GM21528 (cell line): ENCODE measurements at regions not wholly inside any gene's neighbourhood (a gene's known extent, or its start where the extent isn't known, plus 50 kb on each side); places are given as distances from the start of the nearest gene placed in this dataset.
"Not testable (repeated sequence)": the region's sequence is repeated elsewhere in the genome, so short reads cannot be mapped to it uniquely, and the experiment has no call there.

ENCODE experiments used
- ATAC-seq: cut with Tn5 transposase; IDR thresholded peaks from one replicate; pipeline ENCODE4 v1.9.1; 2021; ENCODE audit warnings: mild to moderate bottlenecking, moderate library complexity; ENCODE audit not compliant: unreplicated experiment, low FRiP score

DNA sequence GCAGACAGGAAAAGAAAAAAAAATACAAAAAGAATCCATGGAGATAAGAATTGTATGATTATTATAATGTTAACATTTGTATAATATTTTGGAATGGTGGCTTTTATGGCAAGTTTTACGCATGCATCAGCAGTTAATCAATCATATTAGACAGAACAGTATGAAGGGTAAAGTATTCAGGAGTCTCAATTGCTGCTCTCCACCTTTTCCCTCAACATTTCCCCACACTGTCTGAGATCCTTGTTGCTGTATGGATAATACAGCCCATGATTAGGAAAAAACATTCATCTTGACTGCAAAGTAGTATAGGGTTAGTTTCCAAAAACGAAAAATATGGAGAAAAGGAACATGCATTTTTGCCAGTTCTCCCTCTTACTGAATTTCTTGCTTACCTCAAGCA lies 755.3 kb upstream of the ARPP21 start:
- ATAC-seq = no peak

DNA sequence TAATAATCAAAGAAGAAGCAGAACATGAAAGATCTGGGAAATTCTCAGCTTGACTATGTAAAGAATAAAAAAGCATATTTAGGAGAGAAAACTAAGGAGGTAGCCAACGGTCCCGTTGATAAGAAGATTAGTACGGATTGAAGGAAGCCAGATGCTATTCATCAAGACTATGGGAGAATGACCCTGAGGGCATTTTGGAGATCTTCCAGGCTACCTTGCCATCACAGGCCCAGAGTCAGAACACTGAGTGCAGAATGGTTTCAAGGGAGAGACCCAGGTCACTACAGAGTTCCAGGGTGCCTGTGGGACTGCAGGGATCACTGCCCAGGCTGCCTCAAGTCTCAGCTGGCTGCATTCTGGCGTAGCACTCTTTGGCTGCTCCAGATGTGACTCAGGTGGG lies 752.9 kb upstream of the ARPP21 start:
- no peak for ATAC-seq

DNA sequence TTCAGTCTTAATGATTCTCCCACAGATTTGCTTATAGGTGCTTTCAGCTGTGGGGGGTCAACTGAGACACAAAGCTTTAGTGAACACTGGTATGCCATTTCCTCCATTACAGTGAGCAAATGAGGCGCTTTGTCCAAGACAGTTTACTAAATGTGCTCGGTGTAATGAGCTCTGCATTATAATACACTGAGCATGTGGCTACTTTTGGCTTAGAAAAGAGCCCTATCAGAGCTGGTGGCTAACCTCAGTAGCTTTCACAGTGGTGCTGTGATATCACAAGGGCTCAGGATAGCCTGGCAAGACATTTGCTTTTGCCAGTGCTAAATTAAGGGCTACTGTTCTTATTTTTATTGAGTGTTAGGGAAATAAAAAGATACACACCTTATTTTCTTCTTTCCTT lies 749.7 kb upstream of the ARPP21 start:
- ATAC-seq = no peak

DNA sequence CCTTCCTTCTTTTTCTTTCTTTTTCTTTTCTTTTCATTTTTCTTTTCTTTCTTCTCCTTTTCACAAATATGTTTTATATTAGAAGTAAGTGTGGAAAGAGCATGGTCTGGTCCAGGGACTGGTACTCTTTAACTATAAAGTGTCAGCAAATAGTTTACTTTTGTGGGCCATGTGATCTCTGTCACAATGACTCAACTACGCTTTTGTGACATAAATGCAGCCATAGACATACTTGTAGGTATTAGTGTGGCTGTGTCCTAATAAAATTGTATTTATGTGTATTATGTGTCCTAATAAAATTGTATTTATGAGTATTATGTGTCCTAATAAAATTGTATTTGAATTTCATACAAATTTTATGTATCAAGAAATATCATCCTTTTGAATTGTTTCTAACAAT lies 749.1 kb upstream of the ARPP21 start:
- no peak for ATAC-seq

DNA sequence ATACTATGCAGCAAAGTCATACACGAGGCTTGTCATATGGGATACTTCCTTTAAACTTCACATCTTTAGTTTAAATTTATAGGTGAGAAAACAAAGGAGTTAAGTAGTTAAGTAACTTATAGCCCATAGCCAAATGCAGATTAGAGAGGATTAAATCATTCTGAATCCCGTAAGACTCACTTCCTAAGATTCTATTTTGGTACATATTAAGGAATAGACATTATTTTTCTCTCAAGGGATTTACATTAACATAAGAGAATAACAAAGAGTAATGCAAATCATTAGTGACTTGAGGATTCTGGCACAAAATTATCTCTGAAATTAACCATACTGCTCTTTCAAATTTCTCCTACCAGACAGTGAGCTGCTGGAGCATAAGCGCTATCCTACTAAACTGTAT lies 747.4 kb upstream of the ARPP21 start:
- no peak for ATAC-seq

DNA sequence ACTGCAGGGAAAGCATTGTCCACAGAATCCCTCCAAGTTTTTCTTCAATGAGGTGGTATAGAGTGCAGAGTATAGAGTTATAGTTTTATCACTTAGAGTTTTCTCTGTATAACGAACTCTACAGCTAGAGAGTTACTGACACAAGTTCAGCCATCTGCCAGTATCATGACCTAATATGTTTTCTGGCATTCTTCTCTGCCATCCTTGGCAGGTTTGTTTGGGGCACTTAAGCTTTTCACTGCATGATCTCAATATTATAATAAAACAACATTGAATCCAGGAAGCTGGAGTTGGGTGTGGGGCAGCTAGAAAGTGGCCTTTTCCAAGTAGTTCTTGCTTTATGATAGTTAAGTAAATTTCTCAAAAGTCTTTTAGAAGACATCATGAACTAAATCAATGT lies 743.5 kb upstream of the ARPP21 start:
- ATAC-seq = no peak

DNA sequence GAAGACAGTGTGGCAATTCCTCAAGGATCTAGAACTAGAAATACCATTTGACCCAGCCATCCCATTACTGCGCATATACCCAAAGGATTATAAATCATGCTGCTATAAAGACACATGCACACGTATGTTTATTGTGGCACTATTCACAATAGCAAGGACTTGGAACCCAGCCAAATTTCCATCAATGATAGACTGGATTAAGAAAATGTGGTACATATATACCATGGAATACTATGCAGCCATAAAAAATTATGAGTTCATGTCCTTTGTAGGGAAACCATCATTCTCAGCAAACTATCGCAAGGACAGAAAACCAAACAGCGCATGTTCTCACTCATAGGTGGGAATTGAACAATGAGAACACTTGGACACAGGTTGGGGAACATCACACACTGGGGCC lies 729.6 kb upstream of the ARPP21 start:
- ATAC-seq = not testable (repeated sequence)

DNA sequence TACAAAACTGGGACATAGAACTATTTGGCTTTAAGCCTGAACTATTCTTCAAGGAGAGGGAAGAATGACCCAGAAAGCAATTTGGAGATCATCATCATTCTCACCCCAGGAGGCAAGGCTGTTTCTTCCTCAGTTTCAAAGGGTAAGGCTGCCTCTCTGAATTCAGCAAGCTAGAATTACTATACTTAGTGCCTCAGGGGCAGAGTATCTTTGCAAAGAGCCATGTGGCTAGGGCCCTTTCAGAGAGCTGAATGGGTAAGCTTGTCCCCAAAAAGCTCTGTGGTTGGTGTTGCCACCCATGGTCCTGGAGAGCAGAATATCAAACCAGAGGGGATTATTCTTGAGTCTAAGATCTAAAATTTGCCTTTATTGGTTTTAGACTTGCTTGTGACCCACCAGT lies 720.3 kb upstream of the ARPP21 start:
- no peak for ATAC-seq

DNA sequence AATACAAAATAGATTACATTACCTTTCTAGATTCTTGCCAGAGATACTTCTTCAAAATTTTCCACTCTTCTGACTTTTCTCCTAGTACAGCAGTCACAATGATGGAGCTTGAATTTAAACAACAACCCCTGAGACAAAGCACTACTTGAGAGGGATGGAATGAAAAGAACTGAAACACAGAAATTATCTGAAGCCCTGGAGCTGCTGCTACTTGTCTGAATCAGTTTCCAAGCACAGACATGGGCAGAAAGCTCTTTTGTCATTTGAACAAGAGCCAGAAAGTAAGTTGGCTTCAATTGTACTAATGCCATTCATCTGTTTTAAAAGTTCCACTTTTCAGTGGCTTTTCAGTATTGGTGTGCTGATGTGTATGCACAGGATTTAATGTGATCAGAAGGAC lies 718.5 kb upstream of the ARPP21 start:
- no peak for ATAC-seq

DNA sequence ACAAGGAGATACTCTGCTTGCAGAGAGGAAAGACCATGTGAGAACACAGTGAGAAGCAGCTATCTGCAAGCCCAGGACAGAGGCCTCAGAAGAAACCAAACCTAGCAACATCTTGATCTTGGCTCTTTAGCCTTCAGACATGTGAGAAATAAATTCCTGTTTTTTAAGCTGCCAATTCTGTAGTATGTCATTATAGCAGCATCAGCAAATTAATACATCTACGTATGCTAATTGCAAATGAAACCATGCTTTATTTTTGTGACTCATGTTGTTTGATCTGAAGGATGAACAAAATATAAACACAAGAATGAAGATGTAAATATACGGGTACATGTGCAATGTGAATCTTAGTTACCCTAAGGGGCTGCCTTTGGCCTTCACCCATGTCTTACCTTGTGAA lies 714.4 kb upstream of the ARPP21 start:
- no peak for ATAC-seq

DNA sequence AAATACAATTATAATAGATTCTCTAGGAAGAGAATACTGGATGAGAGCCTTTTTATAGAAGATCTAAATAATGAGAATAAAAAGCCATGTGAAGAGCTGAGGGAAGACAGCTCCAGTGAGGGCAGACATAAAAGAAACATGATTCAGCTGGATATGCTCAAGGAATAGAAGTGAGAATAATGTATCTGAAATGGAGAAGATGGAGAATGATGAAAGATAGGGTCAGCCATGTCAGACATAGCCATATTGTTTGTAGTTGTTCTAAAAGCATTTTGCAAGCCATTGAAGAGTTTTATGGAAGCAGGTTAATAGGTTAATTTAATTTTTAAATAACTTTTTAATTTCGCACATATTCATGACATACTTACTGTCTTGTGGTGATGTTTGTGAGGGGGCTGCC lies 713.5 kb upstream of the ARPP21 start:
- ATAC-seq = no peak

DNA sequence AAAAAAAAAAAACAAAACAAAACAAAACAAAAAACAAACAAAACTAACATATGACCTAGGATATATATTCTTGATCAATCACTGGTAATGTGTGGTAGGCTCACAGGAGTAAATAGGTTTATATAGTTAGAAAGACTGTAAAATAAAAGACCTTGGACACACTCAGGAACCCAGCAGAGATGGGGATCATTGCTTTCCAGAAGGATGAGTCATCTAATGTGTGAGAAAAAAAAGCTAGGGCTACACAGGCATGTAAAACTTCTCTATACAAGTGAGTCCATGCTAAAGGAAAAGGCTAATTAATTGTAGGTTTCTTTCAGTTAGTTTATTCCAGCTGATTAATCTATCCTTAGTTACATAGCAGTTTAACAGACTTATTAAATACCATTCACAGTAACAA lies 710.3 kb upstream of the ARPP21 start:
- no peak for ATAC-seq

DNA sequence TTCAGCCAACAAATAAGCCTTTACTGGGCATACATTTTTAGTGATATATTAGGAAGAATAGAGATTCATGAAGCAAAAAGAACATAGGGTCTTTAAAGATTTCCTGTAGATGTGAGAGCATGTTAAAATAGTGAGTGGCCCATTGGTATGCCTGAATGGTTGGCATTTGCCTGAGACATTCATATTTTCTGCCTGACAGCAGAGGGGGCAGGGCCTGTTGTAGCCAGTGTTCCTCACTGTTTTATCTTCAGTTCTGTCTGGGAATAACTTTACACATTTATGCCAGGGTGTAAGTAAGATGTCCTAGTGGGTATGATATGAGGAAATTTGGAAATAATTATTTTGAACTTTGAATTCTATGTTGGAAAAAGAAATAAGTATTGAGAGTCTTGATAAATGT lies 704.7 kb upstream of the ARPP21 start:
- no peak for ATAC-seq

DNA sequence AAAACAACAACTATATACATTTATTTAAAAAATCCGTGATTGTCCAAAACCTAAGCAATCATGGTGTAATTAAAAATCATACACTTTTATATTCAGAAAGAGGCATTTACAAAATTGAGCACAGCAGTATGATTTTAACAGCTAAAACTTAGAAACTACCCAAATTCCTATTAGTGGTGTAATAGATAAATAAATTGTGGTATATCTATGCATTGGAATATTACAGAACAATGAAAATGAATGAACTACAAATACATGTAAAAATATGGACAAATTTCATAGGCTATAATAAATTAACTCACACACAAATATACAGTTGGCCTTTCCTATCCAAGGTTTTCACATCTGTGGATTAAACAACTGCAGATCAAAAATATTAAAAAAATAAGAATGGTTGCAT lies 700.5 kb upstream of the ARPP21 start:
- ATAC-seq = no peak

DNA sequence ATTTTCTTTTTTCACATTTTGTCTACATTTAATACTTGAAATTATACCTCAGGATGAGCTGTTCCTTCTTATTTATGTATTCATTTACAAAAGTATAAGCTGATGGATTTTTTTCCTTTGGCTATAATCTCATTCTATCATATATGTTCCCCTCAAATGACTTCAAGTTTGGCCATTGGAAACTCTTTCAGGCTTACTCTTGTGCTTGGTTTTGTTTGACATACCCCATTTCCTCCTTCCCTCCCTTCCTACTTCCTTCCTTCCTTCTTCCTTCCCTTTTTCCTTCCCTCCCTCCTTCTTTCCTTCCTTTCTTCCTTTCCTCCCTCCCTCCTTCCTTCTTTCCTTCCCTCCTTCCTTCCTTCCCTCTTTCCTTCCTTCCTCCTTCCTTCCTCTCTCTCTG lies 697.1 kb upstream of the ARPP21 start:
- ATAC-seq = no peak

DNA sequence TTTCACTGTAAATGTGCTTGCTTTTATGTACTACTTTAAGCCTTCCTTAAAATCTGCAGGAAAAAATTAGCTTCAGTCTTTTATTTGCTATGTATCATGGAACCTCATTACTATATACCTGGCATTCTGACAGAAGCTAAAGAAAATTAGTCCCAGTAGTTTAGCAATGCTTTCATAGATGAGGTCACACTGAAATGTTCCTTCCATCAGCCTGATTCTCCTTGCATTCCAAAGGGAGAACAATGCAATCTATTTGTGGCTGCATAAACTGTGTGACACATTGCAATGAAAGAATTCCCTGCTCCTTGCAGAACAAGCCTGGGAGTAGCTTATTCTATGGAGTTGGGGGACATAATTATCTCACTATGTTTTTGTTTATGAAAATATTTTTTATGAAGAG lies 691.5 kb upstream of the ARPP21 start:
- ATAC-seq = no peak

DNA sequence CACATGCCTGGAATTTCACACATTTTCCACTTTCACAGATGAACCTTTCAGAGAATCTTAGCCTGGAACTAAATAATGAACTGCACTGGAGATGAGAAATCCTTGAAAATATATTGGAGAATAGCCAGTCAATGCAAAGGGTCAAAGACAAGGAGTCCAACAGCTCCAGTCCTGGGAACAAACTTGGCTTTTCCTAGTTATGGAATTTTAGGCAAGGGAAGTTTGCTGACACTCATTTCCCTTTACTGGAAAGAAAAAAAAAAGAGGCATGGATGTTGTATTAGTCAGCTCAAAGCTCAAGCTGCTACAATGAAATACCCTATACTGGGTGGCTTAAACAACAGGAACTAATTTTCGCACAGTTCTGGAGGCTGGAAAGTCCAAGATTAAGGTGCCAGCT lies 690.8 kb upstream of the ARPP21 start:
- no peak for ATAC-seq

DNA sequence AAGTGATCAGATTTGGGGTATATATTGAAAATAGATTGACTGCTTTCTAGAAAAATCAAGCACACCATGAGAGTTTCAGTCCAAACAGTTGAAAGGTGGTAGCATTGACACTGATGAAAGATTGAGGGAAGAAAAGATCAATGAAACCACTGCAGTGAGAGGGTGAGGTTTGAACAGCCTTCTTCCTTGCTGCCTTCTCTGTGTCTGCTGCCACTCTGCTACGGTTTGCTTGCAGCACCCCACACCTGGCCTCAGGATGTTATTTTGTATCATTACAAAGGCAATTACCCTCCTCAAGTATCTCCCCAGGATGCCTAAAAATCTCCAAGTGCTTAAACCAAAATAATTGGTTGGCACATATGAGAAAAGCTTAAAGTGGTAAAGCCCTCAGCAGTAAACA lies 683.6 kb upstream of the ARPP21 start:
- no peak for ATAC-seq

DNA sequence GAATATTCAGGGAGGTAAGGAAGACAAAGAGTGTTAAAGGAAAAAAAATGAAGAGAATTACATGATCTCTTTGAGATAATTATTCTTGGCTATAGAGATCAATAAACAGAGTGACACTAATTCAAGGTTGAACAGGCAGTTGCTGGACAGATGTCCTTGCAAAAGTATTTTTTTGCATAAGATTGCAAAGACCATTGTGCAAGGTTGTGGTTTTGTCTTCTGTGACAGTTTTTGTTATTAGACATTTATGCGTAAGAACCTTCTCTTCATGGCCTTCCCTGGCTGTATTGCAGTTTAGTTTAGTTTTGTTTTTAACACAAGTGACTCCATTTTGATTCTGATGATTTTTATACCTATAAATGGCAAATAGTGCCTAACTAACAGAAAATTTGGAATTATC lies 682.8 kb upstream of the ARPP21 start:
- ATAC-seq = no peak

DNA sequence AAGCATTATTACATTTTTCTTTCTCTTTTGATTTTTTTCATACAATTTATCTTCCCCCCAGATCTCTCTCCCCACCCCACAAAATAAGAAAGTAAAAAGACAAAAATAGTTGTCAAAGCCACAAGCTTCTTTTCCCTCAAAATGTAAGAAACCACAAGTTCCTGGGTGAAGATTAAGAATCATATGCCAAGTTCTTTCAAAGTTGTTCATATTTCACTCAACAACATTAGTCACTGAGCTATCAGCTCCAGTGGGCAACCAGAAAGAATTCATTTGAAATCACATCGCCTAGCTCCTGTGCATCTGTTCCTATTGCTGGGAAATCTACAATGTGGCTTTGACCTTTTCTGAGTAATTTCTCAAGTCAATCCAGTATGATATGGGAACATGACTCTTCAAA lies 681.6 kb upstream of the ARPP21 start:
- ATAC-seq = no peak

DNA sequence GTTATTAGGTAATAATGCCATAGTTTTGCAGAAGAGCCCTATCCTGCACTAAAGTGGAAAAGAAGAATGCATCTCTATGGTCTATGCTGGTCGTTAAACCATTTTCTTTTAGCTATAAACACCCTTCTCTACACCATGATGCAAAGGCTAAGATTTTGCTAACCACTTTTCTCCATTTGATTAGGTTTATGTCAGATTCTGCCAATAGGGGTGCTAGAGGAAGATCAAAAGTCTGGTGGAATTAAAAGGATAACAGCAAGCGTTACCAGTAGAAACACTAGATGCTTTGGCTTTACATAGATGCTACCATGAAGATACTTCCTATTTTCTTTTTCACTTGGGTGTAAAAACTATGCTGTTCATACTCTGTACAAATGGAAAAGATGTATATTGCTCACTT lies 669.8 kb upstream of the ARPP21 start:
- no peak for ATAC-seq

DNA sequence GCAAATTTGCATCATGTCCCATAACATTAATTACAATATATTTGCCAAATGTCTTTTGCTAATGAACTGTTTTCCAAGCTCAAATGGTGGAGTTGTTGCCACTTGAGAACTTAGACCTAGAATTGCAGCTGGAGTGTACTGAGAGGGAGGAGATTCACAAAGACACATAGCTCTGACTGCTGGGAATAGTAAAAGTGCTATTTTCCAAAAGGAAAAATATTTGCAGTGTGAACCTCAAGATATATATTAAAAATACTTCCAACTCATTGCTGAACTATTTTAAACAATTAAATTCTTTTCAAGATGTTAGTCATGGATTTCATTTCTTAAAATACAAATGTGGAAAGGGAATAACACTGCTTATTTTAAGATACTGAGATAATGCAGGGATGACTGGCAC lies 666.8 kb upstream of the ARPP21 start:
- ATAC-seq = no peak

DNA sequence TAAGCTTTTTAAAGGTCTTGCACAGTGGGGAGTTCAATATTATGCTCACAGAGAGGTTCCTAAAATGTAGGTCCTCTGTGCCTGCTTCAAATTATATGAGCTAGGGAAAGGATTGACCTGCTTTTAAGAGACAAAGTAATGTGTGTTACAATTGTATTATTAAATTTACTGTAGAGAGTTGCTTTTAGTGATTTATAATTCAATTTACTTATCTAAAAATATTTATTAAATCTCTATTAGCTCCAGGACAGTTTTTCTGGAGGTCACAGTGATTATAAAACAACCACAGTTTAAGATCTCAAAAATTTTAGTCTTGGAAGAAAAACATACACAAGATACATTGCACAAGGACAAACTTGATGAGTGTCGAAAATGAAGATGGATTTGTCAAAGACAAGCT lies 665.7 kb upstream of the ARPP21 start:
- no peak for ATAC-seq

DNA sequence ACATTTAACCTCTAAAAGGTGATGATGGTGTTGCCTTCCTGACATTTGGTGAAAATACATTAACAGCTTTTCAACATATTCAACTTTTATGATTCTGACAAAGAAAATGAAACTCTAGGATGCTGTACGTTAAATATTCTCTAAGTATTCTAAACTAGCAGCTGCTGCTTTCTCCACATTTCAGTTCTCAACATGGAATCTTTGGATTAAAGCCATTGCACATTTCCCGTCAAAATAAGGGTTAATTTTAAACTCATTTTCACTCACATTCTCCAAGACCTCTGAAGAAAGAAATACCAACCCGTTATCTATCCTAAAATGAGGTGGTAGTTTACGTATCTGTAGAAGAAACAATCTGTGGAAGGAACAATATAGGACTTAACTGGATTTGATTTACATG lies 655.7 kb upstream of the ARPP21 start:
- no peak for ATAC-seq
